HG03135 (cell line): ENCODE measurements at regions not wholly inside any gene's neighbourhood (a gene's known extent, or its start where the extent isn't known, plus 50 kb on each side); places are given as distances from the start of the nearest gene placed in this dataset.
"Not testable (repeated sequence)": the region's sequence is repeated elsewhere in the genome, so short reads cannot be mapped to it uniquely, and the experiment has no call there.

ENCODE experiments used
- ATAC-seq: cut with Tn5 transposase; IDR thresholded peaks from one replicate; pipeline ENCODE4 v1.9.1; 2021; ENCODE audit warnings: mild to moderate bottlenecking, moderate library complexity; ENCODE audit not compliant: unreplicated experiment

- ATAC-seq, result no peak
Measured at GRCh38 chr18:47729356-47729755, 201.1 kb downstream of the SMAD2 start.

DNA sequence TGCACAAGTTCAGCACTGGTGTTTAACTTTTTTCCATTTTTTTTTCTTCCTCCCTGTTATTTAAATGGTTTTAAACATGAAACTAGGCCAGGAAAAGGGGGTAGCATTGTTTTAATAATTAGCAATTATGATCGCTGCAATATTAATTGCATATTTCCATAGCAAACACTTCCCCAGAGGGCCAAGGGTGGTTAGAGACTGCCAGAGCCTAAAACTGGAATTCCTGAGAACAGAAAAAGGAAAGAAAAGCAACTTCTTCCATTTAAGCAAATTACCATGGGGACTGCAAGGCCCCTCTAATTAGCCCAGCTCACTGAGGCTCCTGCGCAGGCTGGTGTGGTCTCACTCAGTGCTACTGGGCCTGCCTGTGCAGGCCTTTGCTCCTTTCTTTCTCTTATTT lies 201.5 kb downstream of the SMAD2 start:
- ATAC-seq, result no peak

GRCh38 chr18:47727409-47727808 lies 203.1 kb downstream of the SMAD2 start:
- no peak for ATAC-seq

GRCh38 chr18:47726550-47726949 lies 203.9 kb downstream of the SMAD2 start:
- ATAC-seq, result no peak

DNA sequence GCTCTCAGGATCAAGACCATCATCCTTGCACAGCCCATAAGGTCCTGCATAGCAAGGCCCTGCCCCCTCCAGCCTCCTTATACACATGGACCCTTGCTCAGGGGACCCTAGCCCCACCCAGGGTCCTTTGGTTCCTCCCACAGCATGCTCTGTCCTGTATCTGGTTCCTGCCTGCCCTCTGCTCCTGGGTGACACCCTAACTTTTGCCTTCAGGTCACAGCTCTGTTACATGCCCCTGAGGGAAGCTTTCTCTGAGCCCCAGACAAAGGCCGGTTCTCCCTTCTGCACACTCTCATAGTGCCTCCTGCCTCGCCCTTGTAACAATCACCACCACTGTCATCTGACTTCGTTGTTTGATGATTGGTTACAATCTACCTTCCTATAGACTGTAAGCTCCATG lies 204.8 kb downstream of the SMAD2 start:
- no peak for ATAC-seq

- no peak for ATAC-seq
Measured at GRCh38 chr18:47724186-47724975, 206.1 kb downstream of the SMAD2 start.

DNA sequence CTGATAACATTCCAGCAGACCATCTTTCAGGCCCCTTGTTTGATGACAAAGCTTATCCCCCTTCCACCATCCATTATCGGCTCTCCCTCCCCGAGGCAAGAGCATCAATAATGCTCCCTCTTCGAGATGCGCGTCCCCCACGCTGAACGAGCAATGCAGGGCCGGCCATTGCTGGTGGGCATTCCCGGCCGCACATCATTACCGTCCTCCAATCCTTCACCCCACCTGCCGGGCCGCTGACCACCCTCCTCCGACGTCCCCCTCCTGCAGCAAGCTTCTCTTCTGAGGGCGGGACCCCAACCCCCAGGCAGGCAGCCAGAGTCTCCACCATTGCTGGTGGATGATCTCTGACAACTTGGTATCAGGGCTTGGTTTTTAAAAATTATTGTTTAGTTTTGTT lies 208.6 kb downstream of the SMAD2 start:
- ATAC-seq, result no peak

DNA sequence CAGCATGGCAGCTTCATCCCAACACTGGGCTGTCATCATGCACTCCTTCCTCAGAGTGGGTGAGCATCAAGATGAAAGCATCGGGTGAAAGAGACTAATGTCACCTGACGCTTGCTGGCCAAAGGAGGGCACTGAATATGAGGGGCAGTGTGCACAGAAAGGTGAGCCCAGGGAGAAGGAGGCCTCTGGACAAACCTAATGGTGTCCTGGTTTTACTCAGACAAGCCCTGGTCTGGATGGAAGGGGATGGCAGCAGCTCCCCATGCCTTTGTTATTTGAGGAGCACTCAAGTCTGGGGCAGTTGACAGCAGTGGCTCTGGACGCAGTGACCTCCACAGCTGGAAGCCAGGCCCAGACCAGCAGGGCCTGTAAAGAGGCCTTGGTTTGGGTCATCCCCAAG lies 209.7 kb downstream of the SMAD2 start:
- ATAC-seq, result no peak

GRCh38 chr18:47719096-47719780 lies 211.2 kb downstream of the SMAD2 start:
- ATAC-seq, result no peak

DNA sequence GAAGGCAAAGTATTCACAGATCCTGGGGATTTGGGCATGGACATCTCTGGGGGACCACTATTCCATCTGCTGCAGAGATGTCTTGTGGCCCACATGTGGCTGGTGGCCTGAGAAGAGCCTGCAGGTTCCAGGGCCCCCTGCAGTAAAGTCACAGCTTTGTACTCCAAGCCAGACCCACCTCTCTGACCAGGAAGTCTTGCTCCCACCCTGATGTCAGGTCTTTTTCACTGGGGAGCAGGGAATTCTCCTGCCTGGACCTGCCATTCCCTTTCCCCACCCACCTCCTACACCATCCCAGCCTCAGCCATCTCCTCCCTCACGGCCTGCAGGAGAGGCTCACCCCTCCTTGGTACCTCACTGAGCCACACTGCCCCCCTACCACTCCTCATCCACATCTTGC lies 211.8 kb downstream of the SMAD2 start:
- ATAC-seq, result no peak

DNA sequence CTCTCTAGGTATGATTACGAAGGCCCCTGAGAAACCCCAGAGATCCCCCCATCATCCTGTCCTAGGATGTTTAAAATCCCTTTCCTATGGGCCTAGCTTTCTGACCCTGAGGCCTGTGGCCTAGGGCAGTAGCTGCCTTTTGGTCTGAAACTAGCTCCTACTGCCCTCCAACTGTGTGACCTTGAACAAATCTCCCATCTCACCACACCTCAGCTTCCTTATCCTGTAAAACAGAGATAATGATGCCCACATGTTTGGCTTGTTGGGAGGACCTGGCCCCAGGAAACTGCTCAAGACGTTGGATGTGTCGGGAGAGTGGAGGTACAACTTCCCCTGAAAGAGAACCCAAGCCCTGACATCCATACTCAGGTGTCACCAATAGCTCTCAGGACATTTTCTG lies 213.2 kb downstream of the SMAD2 start:
- ATAC-seq, result no peak

DNA sequence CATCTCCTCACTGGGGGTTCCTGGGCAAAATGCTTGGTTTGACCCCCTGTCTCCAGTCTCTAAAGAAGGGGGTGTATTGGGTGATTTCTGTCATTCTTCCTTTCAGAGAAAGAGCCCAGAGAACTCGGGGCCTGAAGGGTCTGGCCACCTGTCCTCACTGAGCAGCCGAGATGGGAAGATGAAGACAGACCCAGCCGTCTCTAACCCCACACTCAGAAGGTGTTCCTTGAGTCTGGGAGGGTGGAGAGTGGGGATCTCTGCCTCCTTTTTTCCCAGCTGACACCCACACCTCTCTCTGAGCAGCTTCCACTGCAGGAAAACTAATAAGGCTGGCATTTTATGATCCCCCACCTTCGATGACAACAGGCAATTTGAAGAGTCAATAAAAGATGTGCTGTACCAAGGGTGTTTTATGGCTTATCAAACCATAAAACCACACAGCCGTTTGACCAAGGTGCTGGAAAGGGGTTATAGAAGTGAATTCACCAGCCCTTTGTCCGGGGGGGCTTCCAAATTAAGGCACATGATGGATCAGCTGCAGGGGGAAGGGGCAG lies 213.8 kb downstream of the SMAD2 start:
- ATAC-seq, result no peak

DNA sequence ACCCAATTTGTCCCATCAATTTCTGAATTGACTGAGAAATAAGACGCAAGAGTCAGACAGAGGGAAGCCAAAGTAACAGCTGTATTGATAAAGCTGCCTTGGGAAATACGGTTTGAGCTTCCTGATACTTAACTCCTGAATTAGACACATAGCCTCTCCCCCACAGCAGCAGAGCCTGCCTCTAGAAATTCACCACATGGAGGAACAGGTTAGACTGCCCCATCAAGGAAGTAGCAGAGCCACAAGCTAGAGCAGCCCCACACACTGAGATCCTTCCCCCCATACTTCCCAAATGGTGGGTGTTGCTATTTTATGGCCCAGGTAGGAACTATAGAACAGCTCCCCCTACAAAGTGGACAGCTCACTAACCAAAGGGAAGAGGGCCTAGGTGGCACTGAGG lies 220.0 kb downstream of the SMAD2 start:
- ATAC-seq, result no peak

DNA sequence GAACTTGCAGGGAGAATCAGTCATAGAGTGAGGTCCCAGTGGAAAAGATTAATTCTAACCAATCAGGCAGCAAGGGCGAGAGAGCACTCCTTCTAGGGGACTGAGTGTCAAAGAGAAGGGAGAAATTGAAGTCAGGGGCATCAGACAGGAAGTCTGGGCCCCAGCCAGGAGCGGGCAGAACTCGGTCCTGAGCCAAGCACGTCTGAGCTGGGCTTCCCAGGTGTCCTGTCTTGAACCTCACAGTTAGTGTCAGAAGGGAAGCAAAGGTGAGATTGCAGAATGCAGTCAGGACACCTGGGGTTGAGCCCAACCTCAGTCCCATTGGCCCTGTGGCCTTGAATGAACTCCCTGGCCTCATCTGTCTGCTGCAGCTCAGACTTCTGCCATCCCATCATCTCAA lies 220.9 kb downstream of the SMAD2 start:
- ATAC-seq, result no peak

DNA sequence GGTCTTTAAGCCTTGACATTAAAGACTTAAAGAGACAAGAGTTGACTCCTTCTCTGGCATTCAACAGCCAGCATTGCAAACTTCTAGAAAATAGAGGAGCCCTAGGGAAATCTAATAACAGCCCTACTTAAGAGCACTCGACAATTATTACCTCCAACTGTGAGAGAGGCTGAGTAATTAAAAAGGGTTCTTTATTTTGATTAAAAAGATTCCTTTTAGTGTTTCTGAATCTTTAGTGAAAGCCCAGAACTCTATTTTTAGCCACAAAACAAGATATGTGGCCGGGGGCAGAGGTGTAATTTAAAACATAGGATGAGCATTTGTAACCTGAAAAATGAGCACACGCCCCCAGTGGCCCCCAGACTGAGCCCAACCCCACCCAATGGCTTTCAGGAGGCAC lies 222.3 kb downstream of the SMAD2 start:
- ATAC-seq, result no peak

GRCh38 chr18:47701134-47701533 lies 229.3 kb downstream of the SMAD2 start:
- no peak for ATAC-seq

DNA sequence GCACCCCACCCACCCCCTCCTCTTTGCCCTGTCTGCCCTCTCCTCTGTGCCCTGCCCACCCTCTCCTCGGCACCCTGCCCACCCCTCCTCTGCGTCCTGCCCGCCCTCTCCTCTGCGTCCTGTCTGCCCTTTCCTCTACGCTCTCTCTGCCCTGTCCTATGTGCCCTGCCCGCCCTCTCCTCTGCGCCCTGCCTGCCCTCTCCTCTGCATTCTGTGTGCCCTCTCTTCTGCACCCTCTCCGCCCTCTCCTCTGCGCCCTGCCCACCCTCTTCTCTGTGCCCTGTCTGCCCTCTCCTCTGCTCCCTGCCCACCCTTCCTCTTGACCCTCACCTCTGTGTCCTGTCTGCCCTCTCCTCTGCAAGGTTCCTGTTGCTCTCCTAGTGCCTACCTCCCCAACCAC lies 233.6 kb downstream of the SMAD2 start:
- ATAC-seq, result no peak

GRCh38 chr18:47691611-47692010 lies 238.8 kb downstream of the SMAD2 start:
- no peak for ATAC-seq

- ATAC-seq, result not testable (repeated sequence)
Measured at GRCh38 chr18:47690778-47691177, 239.7 kb downstream of the SMAD2 start.

GRCh38 chr18:47689371-47689770 lies 241.1 kb downstream of the SMAD2 start:
- ATAC-seq, result no peak

DNA sequence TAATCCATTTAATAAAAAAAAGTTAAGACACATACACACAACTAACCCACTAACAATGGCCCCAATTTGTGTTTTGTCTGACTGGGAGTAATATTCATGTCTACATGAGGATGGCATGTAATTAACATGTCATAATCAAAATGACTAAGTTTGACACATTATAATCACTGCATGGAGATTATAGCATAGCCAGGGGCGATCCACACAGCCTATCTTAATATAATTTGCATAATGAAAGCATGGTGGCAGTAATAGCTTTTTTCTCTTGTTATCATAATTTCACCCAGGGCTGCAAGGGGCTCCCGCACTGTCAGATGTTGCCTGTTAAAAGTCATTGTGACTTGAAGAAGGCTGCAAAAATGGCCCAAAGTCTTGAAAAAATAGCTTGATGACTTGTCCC lies 243.7 kb downstream of the SMAD2 start:
- no peak for ATAC-seq

- no peak for ATAC-seq
Measured at GRCh38 chr18:47683774-47684173, 246.7 kb downstream of the SMAD2 start.
